ENCODE measurements at regions not wholly inside any gene's neighbourhood (a gene's known extent, or its start where the extent isn't known, plus 50 kb on each side); places are given as distances from the start of the nearest gene placed in this dataset.

GRCh38 chr14:101132588-101132987, 229.1 kb upstream of the RTL1 start:
- H3K4me3 ChIP-seq (ENCODE audit: low read depth, low read length), result no peak overlapping the region
- no peak for DNase-seq (ENCODE audit: low read depth)
- TF ChIP-seq CTCF (conservative IDR thresholded peaks at IDR 0.05; ENCODE audit: low read depth, low read length), result no peak

GRCh38 chr14:101133068-101133467, 229.5 kb upstream of the RTL1 start:
- no peak for TF ChIP-seq CTCF (conservative IDR thresholded peaks at IDR 0.05; ENCODE audit: low read depth, low read length)
- DNase-seq (ENCODE audit: low read depth), result no peak
- H3K4me3 ChIP-seq (ENCODE audit: low read depth, low read length), result no peak overlapping the region

DNA sequence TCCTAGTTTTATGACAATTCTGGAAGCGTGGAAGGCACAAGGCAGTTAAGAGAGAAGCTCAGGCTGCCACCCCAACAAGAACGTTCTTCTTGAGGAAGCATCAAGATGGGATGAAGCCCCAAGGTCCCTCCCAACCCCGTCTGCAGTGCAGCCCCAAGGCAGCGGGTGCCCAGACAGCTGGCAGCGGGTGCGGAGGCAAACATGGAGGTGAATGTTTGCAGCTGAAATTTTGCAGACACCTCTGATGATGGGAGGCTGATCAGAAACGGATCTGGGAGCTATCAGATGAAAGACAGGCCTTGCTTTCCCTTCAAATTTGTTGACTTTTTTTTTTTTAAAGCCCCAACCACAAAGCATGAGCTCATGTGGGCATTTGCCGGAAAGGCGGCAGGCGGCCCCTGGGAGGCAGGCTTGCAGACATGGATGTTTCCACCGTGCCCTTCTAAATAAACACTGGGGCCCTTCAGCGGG, 230.7 kb upstream of the RTL1 start:
- no peak for TF ChIP-seq CTCF (conservative IDR thresholded peaks at IDR 0.05; ENCODE audit: low read depth, low read length)
- DNase-seq (ENCODE audit: low read depth), result no peak
- H3K4me3 ChIP-seq (ENCODE audit: low read depth, low read length), result no peak overlapping the region

DNA sequence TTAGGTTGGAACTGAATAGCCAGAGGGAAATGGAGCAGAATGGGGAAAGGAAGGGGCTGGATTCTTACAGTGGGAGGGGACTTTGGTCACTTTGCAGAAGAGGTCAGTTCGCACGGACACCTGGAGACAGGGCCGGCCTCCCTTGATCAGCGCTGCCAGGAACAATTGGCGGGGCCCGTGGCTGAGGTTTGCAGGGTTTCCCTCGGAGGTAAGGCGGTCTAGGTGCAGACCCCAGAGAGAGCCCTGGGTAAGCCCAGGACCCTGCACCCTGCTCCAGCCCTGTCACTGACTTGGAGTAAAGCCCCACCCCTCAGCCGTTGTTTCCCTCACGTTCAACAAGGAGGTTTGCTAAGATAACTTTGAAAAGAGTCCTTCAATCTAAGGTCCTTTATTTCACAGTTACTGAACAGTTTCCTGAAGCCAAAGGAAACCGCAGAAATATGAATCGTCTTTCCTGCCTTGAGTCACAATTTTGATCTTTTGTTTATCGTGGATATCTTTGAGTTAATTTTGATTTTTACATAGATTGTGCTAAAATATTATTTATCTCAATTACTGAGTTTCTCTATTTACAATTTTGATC, 231.4 kb upstream of the RTL1 start:
- no peak for DNase-seq (ENCODE audit: low read depth)
- TF ChIP-seq CTCF (conservative IDR thresholded peaks at IDR 0.05; ENCODE audit: low read depth, low read length), result no peak
- H3K4me3 ChIP-seq (ENCODE audit: low read depth, low read length), result no peak overlapping the region

GRCh38 chr14:101135796-101136742, 232.5 kb upstream of the RTL1 start:
- H3K4me3 ChIP-seq (ENCODE audit: low read depth, low read length), result no peak overlapping the region
- TF ChIP-seq CTCF (conservative IDR thresholded peaks at IDR 0.05; ENCODE audit: low read depth, low read length), result no peak
- DNase-seq (ENCODE audit: low read depth), result no peak

GRCh38 chr14:101137234-101137633, 233.7 kb upstream of the RTL1 start:
- no peak overlapping the region for H3K4me3 ChIP-seq (ENCODE audit: low read depth, low read length)
- DNase-seq (ENCODE audit: low read depth), result no peak
- TF ChIP-seq CTCF (conservative IDR thresholded peaks at IDR 0.05; ENCODE audit: low read depth, low read length), result no peak

All from choroid plexus epithelial cell (primary cell).